ENCODE measurements at regions not wholly inside any gene's neighbourhood (a gene's known extent, or its start where the extent isn't known, plus 50 kb on each side); places are given as distances from the start of the nearest gene placed in this dataset.
"Not testable (repeated sequence)": the region's sequence is repeated elsewhere in the genome, so short reads cannot be mapped to it uniquely, and the experiment has no call there.

DNA sequence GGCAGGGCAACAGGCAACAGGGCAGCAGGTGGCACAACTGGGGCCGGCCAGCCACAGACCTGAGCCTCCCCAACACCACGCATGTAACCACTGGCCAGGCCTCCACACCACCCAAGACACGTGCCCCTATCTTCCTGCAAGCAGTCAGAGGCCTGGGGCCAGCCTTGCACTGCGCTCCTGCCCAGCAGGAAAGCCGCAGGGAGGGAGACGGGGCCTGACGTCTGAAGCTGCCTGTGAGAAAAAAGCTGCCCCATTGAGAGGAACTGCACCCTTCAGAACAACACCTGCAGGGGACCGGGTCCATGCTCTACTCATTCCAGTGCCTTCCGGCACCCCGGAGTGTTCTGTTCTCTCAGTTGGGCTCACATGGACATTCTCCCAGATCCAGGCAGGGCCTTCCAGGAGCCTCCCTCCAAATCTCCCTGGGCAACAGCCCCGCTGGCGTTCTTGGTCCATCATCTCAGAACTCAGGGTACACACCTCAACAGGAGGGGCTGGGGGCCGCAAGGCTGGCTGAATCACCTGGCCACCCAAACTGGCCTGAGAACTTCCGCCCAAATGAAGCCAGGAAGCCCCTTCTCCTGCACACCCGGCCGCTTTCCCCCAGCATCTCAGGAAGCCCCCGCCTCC lies 5403.6 kb upstream of the TPTE start:
- not testable (repeated sequence) for DNase-seq (ENCODE audit: low read depth); H3K4me3 ChIP-seq (ENCODE audit: low read depth, low read length)

DNA sequence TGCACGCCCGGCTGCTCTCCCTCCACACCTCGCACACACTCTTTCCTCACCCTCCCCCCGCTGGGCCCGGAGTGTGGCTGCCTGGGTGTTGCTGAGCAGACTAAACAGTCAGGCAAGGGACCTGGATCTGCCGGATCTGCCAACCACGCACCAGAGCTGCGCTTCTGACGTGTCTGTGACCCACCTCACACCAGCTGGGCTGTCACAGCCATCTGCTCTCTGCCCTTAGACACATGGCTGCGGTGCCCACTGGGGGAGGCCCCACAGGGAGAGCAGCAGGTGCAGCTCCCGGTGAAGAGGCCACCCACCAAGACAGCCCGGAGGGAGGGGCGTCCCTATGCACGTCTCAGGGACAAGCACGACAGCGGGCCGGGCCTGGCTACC lies 5403.1 kb upstream of the TPTE start:
- H3K4me3 ChIP-seq (ENCODE audit: low read depth, low read length); DNase-seq (ENCODE audit: low read depth): not testable (repeated sequence)

DNA sequence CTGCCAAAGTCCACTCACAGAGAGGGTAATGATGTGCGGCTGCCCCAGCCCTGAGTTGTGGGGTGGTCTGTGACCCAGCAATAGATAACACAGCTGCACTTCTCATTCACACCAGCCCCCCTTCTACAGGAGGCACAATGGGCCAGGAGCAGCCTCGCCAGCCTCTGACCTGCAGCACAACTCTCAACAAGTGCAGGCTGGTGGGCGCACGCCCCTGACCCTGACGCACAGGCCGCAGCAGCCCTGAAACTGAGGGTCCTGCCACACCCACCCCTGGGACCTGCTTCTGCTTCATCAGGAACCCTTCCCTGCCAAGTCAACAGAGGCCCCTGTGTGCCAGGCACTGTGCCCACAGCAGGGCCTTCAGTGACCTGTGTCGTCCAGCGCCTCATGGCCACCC lies 5402.2 kb upstream of the TPTE start:
- H3K4me3 ChIP-seq (ENCODE audit: low read depth, low read length); DNase-seq (ENCODE audit: low read depth): not testable (repeated sequence)

DNA sequence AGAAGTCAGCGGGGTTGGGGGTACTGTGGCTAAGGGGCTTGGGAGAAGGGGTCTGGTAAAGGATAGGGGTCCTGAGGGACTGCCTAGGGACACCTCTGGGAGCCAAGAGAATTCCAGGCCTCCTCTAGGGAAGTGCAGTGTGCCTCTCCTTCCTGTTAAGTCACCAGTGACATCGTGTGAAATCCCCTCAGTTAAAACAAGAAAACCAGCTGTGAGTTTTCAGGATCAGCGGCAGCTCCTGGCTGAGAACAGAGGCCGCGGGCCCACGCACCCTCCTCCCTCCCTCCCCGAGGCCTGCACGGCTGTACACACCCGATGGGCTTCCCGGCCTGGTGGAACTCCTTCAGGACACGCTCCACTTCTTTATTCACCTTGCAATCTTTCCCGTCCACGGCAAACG lies 5400.0 kb upstream of the TPTE start:
- DNase-seq (ENCODE audit: low read depth); H3K4me3 ChIP-seq (ENCODE audit: low read depth, low read length): not testable (repeated sequence)

DNA sequence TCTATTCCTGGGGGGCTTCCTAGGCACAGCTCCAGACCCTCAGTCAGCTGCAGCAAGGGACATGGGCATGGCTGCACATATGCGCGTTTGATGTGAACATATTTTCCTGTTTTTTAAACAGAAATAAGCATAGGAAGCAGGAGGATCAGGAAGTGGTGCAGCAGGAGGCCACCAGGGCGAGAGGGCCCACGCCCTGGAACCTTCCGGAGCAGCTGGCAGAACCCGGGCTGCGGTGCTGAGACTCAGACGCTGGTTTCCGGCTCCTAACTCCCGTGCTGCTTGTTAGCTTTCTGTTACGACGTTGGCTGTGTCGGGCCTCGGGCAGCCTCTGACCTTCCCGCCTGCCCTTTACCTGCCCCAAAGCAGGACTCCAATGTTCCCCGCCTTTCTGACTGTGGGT lies 5399.5 kb upstream of the TPTE start:
- H3K4me3 ChIP-seq (ENCODE audit: low read depth, low read length); DNase-seq (ENCODE audit: low read depth): not testable (repeated sequence)

DNA sequence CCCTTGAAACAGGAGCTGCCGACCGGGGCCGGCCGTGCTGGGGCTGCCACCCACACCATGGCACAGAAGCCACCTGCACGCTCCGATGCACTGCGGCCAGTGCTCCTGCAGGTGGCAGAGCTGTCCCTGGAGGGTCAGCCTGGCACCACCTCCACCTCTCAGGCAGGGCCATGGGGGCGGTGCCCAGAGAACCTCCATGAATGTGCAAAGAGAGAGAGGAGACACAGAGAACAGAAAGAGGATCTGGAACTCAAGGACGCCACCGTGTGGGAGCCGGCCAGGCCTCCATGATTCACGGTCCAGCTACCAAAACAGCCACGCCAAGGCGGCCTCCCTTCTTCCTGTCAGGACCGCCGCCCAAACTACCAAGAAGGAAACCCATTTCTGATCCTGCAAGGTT lies 5397.7 kb upstream of the TPTE start:
- H3K4me3 ChIP-seq (ENCODE audit: low read depth, low read length); DNase-seq (ENCODE audit: low read depth): not testable (repeated sequence)
- TF ChIP-seq, protein P1, sequence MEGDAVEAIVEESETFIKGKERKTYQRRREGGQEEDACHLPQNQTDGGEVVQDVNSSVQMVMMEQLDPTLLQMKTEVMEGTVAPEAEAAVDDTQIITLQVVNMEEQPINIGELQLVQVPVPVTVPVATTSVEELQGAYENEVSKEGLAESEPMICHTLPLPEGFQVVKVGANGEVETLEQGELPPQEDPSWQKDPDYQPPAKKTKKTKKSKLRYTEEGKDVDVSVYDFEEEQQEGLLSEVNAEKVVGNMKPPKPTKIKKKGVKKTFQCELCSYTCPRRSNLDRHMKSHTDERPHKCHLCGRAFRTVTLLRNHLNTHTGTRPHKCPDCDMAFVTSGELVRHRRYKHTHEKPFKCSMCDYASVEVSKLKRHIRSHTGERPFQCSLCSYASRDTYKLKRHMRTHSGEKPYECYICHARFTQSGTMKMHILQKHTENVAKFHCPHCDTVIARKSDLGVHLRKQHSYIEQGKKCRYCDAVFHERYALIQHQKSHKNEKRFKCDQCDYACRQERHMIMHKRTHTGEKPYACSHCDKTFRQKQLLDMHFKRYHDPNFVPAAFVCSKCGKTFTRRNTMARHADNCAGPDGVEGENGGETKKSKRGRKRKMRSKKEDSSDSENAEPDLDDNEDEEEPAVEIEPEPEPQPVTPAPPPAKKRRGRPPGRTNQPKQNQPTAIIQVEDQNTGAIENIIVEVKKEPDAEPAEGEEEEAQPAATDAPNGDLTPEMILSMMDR (IDR thresholded peaks at IDR 0.05; ENCODE audit: low read depth, low read length) = peak; percentile 4

DNA sequence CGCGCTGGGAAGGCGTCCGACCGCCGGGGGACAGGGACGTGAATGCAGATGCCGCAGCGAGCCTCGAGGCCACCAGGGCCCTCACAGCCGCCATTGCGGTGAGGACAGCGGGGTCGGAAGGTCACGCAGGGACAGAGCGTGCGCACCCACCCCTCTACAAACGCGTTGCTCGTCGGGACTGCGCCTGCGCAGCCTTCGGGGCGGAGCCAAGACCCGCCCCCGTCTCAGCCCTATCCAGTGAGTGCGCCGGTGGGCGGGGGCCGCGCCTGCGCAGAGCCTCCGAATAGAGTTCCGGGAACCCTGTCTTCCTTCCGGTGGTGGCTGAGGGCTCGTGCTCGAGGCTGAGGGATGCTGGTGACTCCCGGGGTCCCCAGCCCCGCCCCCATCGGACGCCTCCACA lies 5393.1 kb upstream of the TPTE start:
- H3K4me3 ChIP-seq (ENCODE audit: low read depth, low read length) = not testable (repeated sequence)

DNA sequence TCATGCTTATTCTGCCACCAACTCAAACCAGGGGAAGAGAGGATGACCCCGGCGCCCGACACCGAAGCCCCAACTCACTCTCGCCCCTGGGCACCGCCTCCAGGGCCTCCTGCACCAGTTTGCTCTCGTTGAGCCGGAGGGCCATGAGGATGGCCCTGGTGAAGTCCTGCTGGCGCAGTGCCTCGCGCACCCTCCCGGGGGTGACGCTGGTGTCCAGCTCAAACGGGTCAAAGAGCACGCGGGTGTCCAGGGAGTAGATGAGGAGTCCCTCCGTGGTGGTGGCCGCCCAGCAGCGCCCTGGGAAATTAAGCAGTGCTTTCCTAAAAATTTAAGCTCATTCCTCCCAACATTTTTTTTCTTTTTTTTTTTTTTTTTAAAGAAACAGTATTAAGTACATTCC lies 5387.6 kb upstream of the TPTE start:
- DNase-seq (ENCODE audit: low read depth); H3K4me3 ChIP-seq (ENCODE audit: low read depth, low read length): not testable (repeated sequence)

More for the DNA sequence above, 5393.1 kb upstream of the TPTE start:
- peak; percentile 89 for DNase-seq (ENCODE audit: low read depth)
- TF ChIP-seq POLR2A (IDR thresholded peaks at IDR 0.05; ENCODE audit: extremely low read depth, insufficient read length) (peak; percentile 31), MYC (IDR thresholded peaks at IDR 0.05; ENCODE audit: low read depth, low read length) (peak; percentile 22; the same call in 1 of the 2 replicates)

DNA sequence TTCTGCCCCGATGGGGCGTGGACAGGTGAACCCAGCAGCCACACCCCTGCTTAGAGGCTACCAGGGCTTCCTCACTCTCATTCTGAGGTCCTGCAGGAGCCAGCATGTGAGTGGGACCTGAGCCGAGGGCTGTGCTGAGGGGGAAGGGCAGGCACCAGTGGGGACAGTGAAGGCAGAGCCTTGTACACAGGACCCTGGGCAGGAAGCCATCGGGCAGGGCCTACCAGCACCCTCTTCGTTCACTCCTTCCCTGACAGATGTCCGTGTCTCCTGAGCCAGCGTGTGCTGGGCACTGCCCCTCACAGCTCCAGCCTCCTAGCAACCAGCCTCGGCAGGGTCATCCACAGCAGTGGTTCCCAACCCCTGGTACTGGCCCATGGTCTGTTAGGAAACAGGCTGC lies 5385.0 kb upstream of the TPTE start:
- H3K4me3 ChIP-seq (ENCODE audit: low read depth, low read length); DNase-seq (ENCODE audit: low read depth): not testable (repeated sequence)

DNA sequence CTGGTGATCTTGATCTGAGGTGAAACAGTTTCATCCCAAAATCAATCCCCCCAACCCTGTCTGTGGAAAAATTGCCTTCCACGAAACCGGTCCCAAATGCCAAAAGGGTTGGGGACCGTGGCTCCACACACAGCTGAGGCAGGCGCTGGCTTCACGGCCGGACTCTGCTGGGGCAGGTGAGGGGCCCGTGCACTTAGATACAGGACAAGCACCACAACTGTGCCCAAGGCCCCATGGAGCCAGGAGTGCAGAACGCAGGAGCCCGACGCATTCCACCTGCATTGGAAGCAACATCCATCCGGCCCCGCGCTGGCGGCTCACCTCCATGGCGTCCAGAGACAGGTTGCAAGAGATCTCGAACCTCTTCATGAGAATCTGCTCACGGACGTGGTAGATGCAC lies 5384.4 kb upstream of the TPTE start:
- DNase-seq (ENCODE audit: low read depth); H3K4me3 ChIP-seq (ENCODE audit: low read depth, low read length): not testable (repeated sequence)

DNA sequence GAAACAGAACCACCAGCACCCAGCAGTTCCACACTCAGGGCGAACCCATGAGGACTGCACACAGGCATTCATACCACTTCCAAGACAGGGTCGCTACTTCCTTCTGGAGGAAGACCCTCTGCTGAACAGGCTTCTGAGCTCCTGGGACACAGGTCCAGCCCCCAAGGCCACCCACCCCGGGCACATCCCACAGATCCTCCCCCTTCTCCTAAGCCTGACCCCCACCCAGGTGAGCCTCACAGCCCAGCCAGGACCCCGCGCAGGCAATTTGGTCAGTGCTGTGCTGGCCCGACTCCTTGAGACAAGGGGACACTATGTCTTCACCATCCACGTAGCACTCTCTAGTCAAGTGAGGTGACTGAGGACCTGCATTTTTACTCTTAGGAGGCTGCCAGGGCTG lies 5382.7 kb upstream of the TPTE start:
- DNase-seq (ENCODE audit: low read depth); H3K4me3 ChIP-seq (ENCODE audit: low read depth, low read length): not testable (repeated sequence)

DNA sequence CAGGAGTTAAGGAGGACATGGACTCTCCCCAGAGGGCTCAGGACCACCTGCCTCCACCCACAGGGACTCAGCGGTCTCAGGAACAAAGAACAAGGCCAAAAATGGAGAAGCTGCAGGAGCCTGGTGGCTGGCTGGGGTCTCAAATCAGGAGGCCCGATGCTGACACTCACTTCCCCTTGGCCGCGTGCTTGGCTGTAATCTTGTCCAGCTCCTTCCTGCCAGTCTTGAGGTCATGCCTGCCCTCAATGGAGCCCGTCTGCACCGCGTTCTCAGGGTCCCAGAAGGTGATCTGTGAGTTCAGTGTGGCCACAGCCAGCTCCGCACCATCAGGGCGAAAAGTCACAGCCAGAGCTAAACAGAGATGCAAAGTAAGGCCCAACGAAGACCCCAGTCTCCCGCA lies 5381.9 kb upstream of the TPTE start:
- not testable (repeated sequence) for DNase-seq (ENCODE audit: low read depth); H3K4me3 ChIP-seq (ENCODE audit: low read depth, low read length)

DNA sequence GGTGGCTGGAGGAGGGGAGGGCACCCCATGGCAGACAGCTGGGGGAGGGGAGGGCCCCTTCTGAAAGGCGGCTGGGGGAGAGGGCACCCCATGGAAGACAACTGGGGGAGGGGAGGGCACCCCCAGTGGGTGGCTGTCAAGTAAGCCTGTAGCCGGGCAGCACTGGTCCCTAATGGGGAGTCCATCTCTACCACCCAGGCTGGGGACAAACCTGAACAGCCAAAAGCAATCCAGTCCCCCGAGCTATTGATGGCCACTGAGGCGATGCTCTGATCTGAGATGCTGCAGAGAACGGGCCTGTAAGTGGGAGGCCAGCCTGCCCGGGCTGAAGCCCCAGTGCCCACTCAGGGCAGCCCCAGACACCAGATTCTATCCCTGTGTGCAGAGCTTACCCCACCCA lies 5378.4 kb upstream of the TPTE start:
- H3K4me3 ChIP-seq (ENCODE audit: low read depth, low read length); DNase-seq (ENCODE audit: low read depth): not testable (repeated sequence)

DNA sequence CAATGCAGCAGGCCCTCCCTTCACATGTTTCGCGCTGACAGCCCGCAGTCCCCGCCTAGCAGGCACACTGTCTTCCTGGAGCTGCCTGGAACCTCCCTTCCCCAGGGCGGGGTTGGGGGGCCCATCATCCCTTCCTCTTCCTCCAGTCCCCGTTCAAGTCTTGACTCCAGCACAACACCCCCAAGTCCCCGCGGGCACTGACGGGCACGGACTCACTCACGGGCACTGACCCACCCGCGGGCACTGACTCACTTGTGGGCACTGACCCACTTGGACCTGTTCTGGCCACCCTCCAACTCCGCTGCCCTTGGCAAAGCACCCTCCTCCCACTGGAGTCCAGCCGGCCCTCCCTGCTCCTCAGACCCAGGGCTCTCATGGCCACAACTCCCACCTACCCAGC lies 5376.7 kb upstream of the TPTE start:
- H3K4me3 ChIP-seq (ENCODE audit: low read depth, low read length); DNase-seq (ENCODE audit: low read depth): not testable (repeated sequence)

Measured in NB4 (cell line).